K562 (cell line): ENCODE measurements at regions not wholly inside any gene's neighbourhood (a gene's known extent, or its start where the extent isn't known, plus 50 kb on each side); places are given as distances from the start of the nearest gene placed in this dataset.

Source experiments
- ATAC-seq: fragments of 200-7000 bp; cut with Tn5 transposase; 3 replicates; pipeline ENCODE4 v1.9.1; 2020; ENCODE audit warnings: moderate library complexity
- BruUV-seq: library from RNA; stranded (reverse); fragments of 400-500 nt; replicated peaks from 2 replicates; lab custom pipeline; 2021; lab: Mats Ljungman, UMichigan
- CTCF ChIA-PET: fragments of 300-600 bp; formaldehyde crosslinking; extraction: SDS; loops from one replicate; lab custom pipeline; 2021; ENCODE audit warnings: low intra/inter-chr PET ratio; lab: Yijun Ruan, JAX
- POLR2A ChIA-PET: fragments of 300-600, 350-650 bp; sonication (Branson Sonifier 250); formaldehyde crosslinking; extraction: SDS; loops from one replicate; lab custom pipeline; 2021; ENCODE audit warnings: antibody characterized with exemption, inconsistent platforms; lab: Yijun Ruan, JAX
- DNase-seq, 4 experiments: peaks; one replicate each; pipeline versions ENCODE4 v3.0.0 to v3.0.0-alpha.2; 2011 to 2018; ENCODE audit warnings: low spot score in 3 of 4, mixed read lengths in 3 of 4; ENCODE audit errors: extremely low read depth in 1 of 4
- FAIRE-seq: peaks from 2 replicates; lab custom pipeline; 2011; peaks lifted over from hg19 to GRCh38; lab: Jason Lieb, UNC
- H2AFZ ChIP-seq: 2 replicates; pipeline ENCODE4 v1.6.0; 2011; ENCODE audit warnings: low read depth, low read length, control low read depth, inconsistent platforms
- H3K27ac ChIP-seq: fragments of 200-600 bp; 3 replicates; pipeline ENCODE4 v1.8.0; 2011; ENCODE audit warnings: low read depth, mild to moderate bottlenecking, control low read depth, inconsistent platforms, low read length, moderate library complexity, mixed read lengths; ENCODE audit errors: extremely low read depth
- H3K27me3 ChIP-seq, 2 experiments: fragments of 300-600 bp in 1 of 2; 2 replicates in 1 of 2; 3 replicates in 1 of 2; pipeline versions ENCODE4 v1.6.0 to v1.8.0; 2011; ENCODE audit warnings: inconsistent platforms in 2 of 2, low read length in 2 of 2, mild to moderate bottlenecking in 1 of 2, mixed read lengths in 1 of 2, moderate library complexity in 1 of 2; ENCODE audit not compliant: control insufficient read depth in 2 of 2, insufficient read depth in 2 of 2
- H3K36me3 ChIP-seq: fragments of 300-600 bp; 3 replicates; pipeline ENCODE4 v1.8.0; 2011; ENCODE audit warnings: mild to moderate bottlenecking, low read length, inconsistent platforms; ENCODE audit not compliant: control insufficient read depth, insufficient read depth
- H3K4me1 ChIP-seq, 2 experiments: fragments of 200-600 bp in 1 of 2; replicated peaks in 1 of 2; 2 replicates in 1 of 2; 3 replicates in 1 of 2; pipeline versions ENCODE4 v1.5.1 to v1.8.0; 2011; ENCODE audit warnings: inconsistent platforms in 2 of 2, low read length in 2 of 2, mild to moderate bottlenecking in 1 of 2, mixed read lengths in 1 of 2, moderate library complexity in 1 of 2; ENCODE audit not compliant: control insufficient read depth in 2 of 2, insufficient read depth in 2 of 2
- H3K4me2 ChIP-seq: 2 replicates; pipeline ENCODE4 v1.6.1; 2011; ENCODE audit warnings: low read length, control low read depth, inconsistent platforms, mixed read lengths; ENCODE audit not compliant: insufficient read depth
- H3K4me3 ChIP-seq: fragments of 200-600 bp; sonication (generic), shearing (Covaris generic); 2 replicates; pipeline ENCODE4 v1.5.1; 2016; ENCODE audit warnings: control low read depth, inconsistent platforms
- H3K79me2 ChIP-seq: fragments of 200-600 bp; 3 replicates; pipeline ENCODE4 v1.8.0; 2011; ENCODE audit warnings: low read length, inconsistent platforms; ENCODE audit not compliant: control insufficient read depth, insufficient read depth
- H3K9ac ChIP-seq, 2 experiments: 2 replicates each; pipeline versions ENCODE4 v1.6.0 to v1.6.1; 2011; ENCODE audit warnings: low read depth in 2 of 2, low read length in 2 of 2, control low read depth in 1 of 2, inconsistent platforms in 1 of 2, mild to moderate bottlenecking in 1 of 2, mixed read lengths in 1 of 2; ENCODE audit not compliant: insufficient read depth in 1 of 2
- H3K9me1 ChIP-seq: one replicate; pipeline ENCODE4 v1.6.0; 2011; ENCODE audit warnings: inconsistent platforms, mild to moderate bottlenecking, low read length, moderate library complexity; ENCODE audit not compliant: control insufficient read depth, insufficient read depth
- H3K9me3 ChIP-seq: replicated peaks from 2 replicates; pipeline ENCODE4 v1.5.1; 2011; ENCODE audit warnings: low read depth, low read length, inconsistent platforms; ENCODE audit not compliant: control insufficient read depth, insufficient read depth
- H4K20me1 ChIP-seq: replicated peaks from 2 replicates; pipeline ENCODE4 v1.6.1; 2011; ENCODE audit warnings: low read length, inconsistent platforms, mixed read lengths; ENCODE audit not compliant: control insufficient read depth, insufficient read depth
- ADNP ChIP-seq: fragments of 200-800 bp; sonication (Bioruptor generic); IDR thresholded peaks from 2 replicates; pipeline ENCODE4 v1.6.1; 2016; ENCODE audit warnings: missing genetic modification characterization, missing compliant biosample characterization
- ETS2 ChIP-seq: IDR thresholded peaks from 2 replicates; pipeline ENCODE4 v1.6.1; 2016; ENCODE audit warnings: borderline replicate concordance, missing genetic modification characterization, mild to moderate bottlenecking, moderate library complexity, missing compliant biosample characterization; ENCODE audit not compliant: poor library complexity, severe bottlenecking
- FOXO4 ChIP-seq: fragments of 450-650 bp; formaldehyde crosslinking; IDR thresholded peaks from 2 replicates; pipeline ENCODE4 v1.4.0; 2020; ENCODE audit warnings: mild to moderate bottlenecking, moderate library complexity
- PCBP1 ChIP-seq: fragments of 200-400 bp; formaldehyde crosslinking; IDR thresholded peaks from 2 replicates; pipeline ENCODE4 v1.6.1; 2018; ENCODE audit warnings: mild to moderate bottlenecking, low read depth, low read length; ENCODE audit not compliant: poor library complexity, severe bottlenecking
- PRMT5 ChIP-seq: sonication (generic); formaldehyde crosslinking; IDR thresholded peaks from 2 replicates; pipeline ENCODE4 v1.5.0; 2020; ENCODE audit warnings: missing genetic modification reagents
- RB1 ChIP-seq: fragments of 450-650 bp; IDR thresholded peaks from 2 replicates; pipeline ENCODE4 v1.6.1; 2017; ENCODE audit warnings: low read depth, mild to moderate bottlenecking
- RBFOX2 ChIP-seq: fragments of 200-400 bp; formaldehyde crosslinking; IDR thresholded peaks from 2 replicates; pipeline ENCODE4 v1.6.1; 2017; ENCODE audit warnings: low read depth, mild to moderate bottlenecking, low read length, moderate library complexity
- RFX1 ChIP-seq: fragments of 450-650 bp; IDR thresholded peaks from 2 replicates; pipeline ENCODE4 v1.6.1; 2016; ENCODE audit warnings: mild to moderate bottlenecking, moderate library complexity
- TRIM24 ChIP-seq, 2 experiments: fragments of 450-650 bp; IDR thresholded peaks; 2 replicates each; pipeline ENCODE4 v1.6.1; 2016
- ZFP36 ChIP-seq: fragments of 150-350 bp; IDR thresholded peaks from 2 replicates; pipeline ENCODE4 v1.6.1; 2018; ENCODE audit warnings: low read length, low read depth; ENCODE audit not compliant: partially characterized antibody
- ZSCAN32 ChIP-seq: fragments of 450-650 bp; formaldehyde crosslinking; IDR thresholded peaks from 2 replicates; pipeline ENCODE4 v1.4.0; 2020; ENCODE audit warnings: mild to moderate bottlenecking, moderate library complexity
- WGBS: fragments of 100-300 bp; shearing (Covaris generic); methylation state at CpG from one replicate; pipeline ENCODE4 v1.1.6; 2016; ENCODE audit warnings: low coverage, mixed read lengths; ENCODE audit not compliant: insufficient coverage; ENCODE audit errors: missing lambda C conversion rate; 5-methylcytosine and 5-hydroxymethylcytosine counted together
- in situ Hi-C: fragments of 300-500 bp; cut with MboI; formaldehyde crosslinking; loops from 4 replicates; pipeline ENCODE4 v1.15.0; 2018; ENCODE audit warnings: inconsistent platforms, mixed read lengths
- intact Hi-C: fragments of 100-400 bp; cut with micrococcal nuclease; formaldehyde crosslinking; loops from 2 replicates; pipeline ENCODE4 v1.14.2; 2022

DNA sequence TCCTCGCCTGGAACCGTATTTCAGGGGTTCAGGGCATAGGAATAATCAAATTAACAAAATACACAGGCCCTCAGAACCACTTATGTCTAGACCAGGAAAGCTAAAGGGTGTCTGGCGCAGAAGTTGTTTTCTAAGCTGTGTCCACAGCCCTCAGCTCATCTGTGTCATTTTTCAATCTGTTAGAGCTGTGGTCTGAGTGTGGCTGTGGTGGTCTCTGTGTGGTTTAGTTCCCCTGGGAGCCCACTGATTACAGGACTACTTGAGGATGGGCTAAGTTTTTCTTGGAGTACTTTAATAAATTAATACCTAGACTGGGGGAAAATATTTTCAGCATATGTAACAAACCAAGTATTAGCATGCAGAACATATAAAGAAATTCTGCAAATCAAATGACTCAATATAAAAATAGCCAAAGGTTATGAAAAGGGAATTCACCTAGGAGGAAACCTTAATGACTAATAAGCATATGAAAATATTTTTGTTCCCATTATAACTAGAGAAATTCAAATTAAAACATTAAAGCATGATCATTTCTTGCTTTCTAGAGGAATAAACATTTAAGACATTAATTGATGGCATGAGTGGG lies 186.3 kb downstream of the SATB1 start:
- no peak for TF ChIP-seq PRMT5
- Histone ChIP-seq H3K27ac (no peak overlapping the region), H3K4me2 (no peak overlapping the region), H3K9me1 (no peaks in the 10 kb centered on the region), H2AFZ (no peak overlapping the region), H4K20me1 (no peaks in the 10 kb centered on the region), H3K4me3 (no peak overlapping the region), H3K79me2 (no peaks in the 10 kb centered on the region), H3K36me3 (no peaks in the 10 kb centered on the region), H3K9me3 (no peaks in the 10 kb centered on the region), H3K27me3 (no peaks in the 10 kb centered on the region), H3K4me1 (no peaks in the 10 kb centered on the region), H3K9ac (no peak overlapping the region)
- DNase-seq (no peak), ATAC-seq (no peak), FAIRE-seq (no peak)
- no TSS peak for BruUV-seq
- WGBS: 0% methylated on average over 3 of the region's 3 CpGs
- POLR2A ChIA-PET: no interaction called here
- in situ Hi-C loops (no loop called here), intact Hi-C loops (no loop called here)
- CTCF ChIA-PET: no interaction called here

- Histone ChIP-seq H3K4me2 (no peak overlapping the region), H3K36me3 (no peaks in the 10 kb centered on the region), H3K9me3 (no peaks in the 10 kb centered on the region), H3K4me3 (no peak overlapping the region), H3K4me1 (no peaks in the 10 kb centered on the region), H3K27ac (no peak overlapping the region), H3K27me3 (no peaks in the 10 kb centered on the region), H2AFZ (no peak overlapping the region), H3K9me1 (no peaks in the 10 kb centered on the region), H4K20me1 (no peaks in the 10 kb centered on the region), H3K9ac (no peak overlapping the region), H3K79me2 (no peaks in the 10 kb centered on the region)
- FAIRE-seq (no peak), ATAC-seq (no peak), DNase-seq (no peak)
- WGBS: 3% methylated on average over 2 of the region's 2 CpGs
- ChIA-PET CTCF (no interaction called here), POLR2A (no interaction called here)
- no peak for TF ChIP-seq RBFOX2
- no peak for TF ChIP-seq RB1
- TF ChIP-seq ZSCAN32 (CRISPR knock-in tag): no peak
- no peak for TF ChIP-seq ADNP
- TF ChIP-seq RFX1: no peak
- TF ChIP-seq FOXO4 (CRISPR knock-in tag): no peak
- TF ChIP-seq ETS2 (tag): no peak
- TF ChIP-seq PCBP1: no peak
- TF ChIP-seq TRIM24 (IDR thresholded peaks at IDR 0.05): no peak
- TF ChIP-seq ZFP36: no peak
- in situ Hi-C loops: no loop called here
- BruUV-seq: no TSS peak
- intact Hi-C loops: no loop called here
Observed at GRCh38 chr3:18238332-18238731, 186.8 kb downstream of the SATB1 start.
